ENCODE measurements at regions not wholly inside any gene's neighbourhood (a gene's known extent, or its start where the extent isn't known, plus 50 kb on each side); places are given as distances from the start of the nearest gene placed in this dataset.

DNA sequence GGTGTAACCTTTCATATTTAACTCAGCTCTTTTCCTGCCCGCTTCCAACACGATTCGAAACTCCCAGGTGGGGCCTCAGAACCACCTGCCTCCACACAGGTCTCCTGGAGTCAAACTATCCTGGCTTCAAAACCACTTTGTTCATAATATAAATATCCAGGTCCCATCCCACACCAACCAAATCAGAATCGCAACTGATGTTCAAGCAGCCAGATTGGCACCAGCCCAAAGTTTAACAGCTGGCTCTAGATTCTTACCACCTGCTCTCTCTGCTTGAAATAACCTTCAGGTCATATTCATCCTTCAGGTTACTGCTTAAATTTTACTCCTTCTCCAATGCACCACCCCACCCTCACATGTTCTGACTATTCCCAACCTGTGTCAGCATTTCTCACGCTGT is 231.4 kb upstream of the TRPM3 start:
- TF ChIP-seq, protein P1, sequence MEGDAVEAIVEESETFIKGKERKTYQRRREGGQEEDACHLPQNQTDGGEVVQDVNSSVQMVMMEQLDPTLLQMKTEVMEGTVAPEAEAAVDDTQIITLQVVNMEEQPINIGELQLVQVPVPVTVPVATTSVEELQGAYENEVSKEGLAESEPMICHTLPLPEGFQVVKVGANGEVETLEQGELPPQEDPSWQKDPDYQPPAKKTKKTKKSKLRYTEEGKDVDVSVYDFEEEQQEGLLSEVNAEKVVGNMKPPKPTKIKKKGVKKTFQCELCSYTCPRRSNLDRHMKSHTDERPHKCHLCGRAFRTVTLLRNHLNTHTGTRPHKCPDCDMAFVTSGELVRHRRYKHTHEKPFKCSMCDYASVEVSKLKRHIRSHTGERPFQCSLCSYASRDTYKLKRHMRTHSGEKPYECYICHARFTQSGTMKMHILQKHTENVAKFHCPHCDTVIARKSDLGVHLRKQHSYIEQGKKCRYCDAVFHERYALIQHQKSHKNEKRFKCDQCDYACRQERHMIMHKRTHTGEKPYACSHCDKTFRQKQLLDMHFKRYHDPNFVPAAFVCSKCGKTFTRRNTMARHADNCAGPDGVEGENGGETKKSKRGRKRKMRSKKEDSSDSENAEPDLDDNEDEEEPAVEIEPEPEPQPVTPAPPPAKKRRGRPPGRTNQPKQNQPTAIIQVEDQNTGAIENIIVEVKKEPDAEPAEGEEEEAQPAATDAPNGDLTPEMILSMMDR (IDR thresholded peaks at IDR 0.05), result no peak
- TF ChIP-seq EZH2 (IDR thresholded peaks at IDR 0.05) (no peak), EZH2phosphoT487 (IDR thresholded peaks at IDR 0.05) (no peak)
